NCI-H82 treated with DMSO at 0.1 percent for 48 hours (cell line): ENCODE measurements at regions not wholly inside any gene's neighbourhood (a gene's known extent, or its start where the extent isn't known, plus 50 kb on each side); places are given as distances from the start of the nearest gene placed in this dataset.

Experiments used
- DNase-seq: peaks from one replicate; lab custom pipeline; 2025; ENCODE audit not compliant: unreplicated experiment; lab: John Stamatoyannopoulos, UW

DNA sequence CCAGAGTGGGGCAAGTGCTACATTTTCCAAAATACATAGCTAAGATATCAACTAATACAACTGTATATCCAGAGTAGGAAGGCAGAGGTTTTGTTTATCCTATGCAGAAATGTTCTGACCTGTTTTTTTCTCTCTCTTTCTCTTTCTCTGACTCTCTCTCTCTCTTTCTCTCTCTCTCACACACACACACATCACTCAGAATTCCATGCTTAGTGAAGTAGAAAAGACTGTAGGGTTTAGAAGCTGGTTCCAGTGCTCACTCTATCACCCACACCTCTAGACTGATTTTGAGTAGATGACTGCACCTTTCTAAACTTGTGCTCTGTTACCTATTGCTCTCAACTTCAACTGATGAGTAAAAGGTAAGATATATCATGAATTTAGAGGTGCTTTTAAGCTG is 356.7 kb downstream of the LRIG3 start:
- DNase-seq = no peak

DNA sequence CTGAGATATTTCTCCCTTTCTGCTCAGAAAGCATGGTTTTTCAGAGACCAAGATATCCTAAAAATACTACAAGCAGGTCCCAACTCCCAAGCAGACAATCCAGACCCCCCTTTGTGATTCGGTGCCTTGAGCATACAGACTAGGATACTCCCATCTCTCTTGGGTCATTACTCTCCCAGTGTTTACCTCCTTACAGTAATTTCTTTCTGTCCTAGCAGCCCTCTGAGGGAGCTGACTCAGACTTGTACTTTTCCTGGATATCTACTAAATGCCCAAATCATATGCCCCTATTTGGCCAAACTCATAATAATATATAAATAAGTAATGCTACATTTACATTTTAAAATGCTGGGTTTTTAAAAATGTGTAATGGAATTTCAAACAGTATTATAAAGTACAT is 355.6 kb downstream of the LRIG3 start:
- DNase-seq = no peak

DNA sequence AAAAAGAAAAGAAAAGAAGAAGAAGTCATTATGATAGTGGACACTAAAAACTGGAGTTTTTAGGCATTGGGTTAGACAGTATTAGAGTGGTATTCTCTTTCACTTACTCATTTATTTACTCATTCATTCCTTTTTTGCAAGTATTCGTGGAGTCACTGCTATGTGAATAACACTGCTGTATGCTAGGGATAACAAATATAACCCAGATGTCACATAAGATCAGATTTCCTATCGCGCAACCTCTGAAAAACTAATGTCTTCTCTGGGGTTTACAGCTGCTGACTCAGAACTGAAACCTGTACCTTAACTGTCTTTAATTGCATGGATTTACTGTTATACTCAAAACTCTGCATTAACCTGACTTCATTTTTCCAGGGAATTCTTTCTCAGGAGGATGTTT is 353.7 kb downstream of the LRIG3 start:
- DNase-seq = no peak

DNA sequence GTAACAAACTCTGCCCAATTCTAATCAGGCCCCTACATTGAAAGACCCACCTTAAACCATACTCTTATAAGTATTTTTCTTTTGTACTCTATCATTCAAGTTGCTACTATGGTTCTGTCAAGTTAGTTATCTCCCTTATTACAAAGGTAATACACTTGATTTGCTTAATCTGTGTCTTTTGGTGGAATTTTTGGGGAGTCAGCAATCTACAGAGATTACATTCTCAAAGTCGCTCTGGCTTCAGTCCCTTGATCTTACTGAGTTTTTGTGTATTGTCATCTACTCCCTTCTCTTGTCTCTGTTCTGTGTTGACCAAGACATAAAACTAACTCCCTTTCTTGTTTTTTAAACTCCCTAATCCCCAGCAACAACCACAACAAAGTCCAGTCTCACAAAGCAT is 353.1 kb downstream of the LRIG3 start:
- DNase-seq = no peak

DNA sequence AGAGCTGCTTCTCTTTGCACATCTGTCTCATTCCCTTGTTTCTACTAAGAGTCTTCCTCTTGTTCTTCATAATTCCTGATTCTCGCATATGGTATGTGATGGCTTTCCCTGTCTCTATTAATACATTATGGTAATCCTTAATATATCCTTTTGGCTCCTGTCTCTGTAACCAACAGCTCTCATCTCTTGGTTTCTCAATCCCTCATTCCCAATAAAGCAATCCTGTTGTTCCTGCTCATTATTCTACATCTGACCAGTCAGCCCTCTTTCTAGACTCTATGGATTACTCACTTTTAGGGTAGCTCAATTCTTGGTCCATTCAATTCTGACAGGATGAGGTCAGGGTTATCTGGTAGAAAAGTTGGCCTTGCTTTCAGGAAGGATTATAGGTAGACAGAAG is 349.9 kb downstream of the LRIG3 start:
- no peak for DNase-seq

DNA sequence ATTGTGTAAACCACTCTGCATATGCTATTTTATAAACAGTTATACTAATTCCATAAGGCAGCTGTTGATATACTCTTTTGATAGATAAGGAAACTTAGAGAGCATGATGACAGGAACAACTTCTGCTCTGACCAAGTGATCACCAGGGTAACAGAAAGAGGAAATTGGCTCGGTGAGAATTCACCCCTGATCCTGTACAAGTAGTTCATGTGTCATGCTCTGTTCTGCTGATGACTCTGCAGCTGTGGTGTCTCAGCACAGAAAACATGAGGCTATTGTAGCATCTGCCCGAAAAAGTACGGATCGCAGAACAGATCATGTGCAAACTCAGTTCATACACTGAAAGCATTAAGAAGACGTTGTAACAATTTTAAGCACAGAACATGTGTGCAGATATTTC is 345.0 kb downstream of the LRIG3 start:
- DNase-seq = no peak

DNA sequence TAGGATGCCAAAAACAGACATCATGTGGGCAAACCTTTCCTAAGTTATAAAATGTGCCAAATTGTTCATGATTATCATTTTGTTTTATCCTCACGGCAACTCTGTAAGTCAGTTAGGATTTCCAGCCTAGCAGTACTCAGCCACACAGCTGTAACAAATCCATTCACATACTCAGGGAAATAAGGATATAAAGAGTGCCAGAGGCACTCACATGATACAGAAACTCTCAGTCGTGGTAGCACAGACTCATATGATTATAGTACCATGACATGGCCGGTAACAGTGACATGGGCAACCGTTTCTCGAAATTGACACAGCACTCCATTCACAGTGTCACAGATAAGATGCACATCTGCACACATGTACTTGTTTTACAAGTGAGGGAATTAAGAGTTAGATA is 344.2 kb downstream of the LRIG3 start:
- DNase-seq = no peak

DNA sequence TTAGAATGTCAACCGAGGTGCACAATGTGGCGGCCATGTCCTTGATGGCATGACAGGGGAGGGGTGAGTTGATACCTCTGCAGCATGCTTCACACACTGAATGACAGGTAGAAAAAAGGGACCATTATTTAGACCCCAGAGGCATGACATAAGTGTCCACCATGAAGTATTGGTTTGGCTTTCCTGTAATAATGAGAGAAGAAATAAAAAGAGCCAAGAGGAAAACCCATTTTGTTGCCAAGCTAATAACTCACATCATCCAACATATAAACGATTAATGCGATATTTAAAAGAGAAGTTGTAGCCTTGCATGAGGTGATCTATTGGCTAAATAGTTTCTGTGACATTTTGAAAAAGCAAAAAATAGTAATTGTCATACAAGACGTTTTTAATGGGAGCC is 343.4 kb downstream of the LRIG3 start:
- DNase-seq = no peak

DNA sequence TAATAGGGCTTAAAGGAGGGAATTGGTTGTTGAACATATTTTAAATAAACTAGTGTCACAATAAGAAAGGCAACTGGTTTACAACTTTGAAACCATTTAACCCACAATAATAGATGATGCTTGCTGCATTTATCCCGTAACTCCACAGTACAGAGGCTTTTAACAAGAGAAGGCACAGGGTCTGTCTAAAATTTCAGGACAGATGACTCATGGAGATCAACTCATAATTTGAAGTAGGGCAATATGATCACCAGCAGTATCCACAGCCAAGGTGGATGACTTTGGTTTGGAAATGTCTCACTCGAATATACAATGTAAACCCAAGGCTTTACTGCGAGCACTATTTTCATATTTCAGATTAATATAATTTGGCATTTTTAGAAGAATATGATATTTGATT is 340.2 kb downstream of the LRIG3 start:
- DNase-seq = no peak

DNA sequence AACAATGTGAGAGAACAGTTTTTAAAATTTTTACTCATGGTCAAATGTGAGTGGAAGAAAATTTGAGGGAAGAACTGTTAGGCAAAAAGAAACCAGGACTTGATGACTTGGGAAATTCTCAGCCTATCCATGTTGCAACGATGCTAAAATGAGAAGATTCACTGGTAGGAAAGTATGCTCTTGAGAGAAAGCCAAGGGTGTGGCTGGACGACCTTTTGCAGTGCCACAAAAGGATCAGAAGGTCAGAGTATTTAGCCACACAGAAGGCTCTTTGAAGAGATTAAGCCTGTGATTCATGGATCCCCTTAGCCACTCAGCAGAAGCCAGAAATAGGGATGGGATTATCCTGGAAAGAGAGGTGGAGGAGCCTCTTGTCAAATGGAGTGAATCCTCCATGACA is 336.8 kb downstream of the LRIG3 start:
- DNase-seq = peak; percentile 23

DNA sequence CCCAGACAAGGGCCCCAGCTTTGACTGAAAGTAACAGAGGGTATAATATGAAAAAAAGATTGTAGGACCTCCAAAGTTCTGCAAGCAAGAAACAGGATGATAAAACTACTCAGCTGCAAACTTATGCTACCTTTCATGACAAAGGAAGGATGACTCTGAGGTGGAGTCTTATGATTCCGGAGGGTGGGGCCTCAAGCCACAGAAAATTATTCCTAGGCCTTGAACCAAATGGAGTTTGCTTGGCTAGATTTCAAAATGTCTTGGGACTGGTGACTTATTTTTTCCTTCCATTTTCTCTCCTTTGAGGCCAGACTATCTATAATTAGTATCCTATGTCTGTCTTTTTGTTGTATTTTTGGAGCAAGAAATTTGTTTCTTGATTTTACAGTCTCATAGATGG is 336.4 kb downstream of the LRIG3 start:
- no peak for DNase-seq

DNA sequence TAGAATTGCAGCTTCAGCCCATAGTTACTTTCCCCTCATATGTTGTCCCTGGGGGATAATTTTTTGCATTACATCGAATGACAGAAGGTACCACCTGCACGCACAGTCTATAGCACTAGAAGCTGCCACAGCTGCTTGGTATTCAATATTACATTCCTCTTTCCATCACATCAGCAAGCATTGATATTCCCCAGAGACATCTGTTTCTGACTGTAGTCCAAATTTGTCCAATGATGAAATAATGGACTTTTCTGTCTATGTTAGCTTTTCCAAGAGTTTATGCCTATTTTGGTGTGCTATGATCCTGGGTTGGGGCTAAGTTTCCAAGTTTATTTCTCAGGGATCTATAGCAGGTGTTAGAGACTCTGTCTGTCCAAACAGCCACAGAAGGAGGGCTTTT is 335.4 kb downstream of the LRIG3 start:
- no peak for DNase-seq

DNA sequence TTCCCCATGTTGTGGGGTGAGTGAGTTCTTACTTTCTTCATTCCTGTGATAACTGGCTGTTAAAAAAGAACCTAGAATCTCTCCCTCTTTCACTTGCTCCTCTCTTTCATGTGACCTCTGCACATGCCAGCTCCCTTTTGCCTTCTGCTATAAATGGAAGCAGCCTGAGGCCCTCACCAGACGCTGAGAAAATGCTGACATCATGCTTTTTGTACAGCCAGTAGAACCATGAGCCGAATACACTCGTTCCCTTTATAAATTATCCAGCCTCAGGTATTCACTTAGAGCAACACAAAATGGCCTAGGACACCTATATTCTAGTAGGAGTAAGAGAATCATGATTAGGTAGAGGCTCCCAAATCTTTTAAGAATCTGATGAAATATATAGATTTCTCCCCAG is 333.5 kb downstream of the LRIG3 start:
- DNase-seq = no peak

DNA sequence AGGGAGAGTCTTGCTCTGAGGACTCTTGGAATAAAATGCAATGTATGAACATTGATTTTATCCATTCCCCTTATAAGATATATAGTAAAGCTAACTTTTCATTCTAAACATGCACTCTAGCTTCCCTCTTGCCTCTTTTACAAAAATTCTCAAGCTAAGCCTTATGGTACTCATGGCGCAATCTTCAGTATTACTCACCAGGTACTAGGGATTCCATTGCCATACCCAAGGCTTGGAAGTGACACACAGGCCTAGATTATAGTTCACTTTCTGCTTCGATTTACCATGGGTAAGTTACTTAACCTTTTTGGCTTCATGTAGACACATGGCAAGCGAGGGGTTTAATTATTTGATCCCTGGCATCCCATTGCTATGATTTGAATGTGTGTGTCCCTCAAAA is 331.5 kb downstream of the LRIG3 start:
- DNase-seq = no peak

DNA sequence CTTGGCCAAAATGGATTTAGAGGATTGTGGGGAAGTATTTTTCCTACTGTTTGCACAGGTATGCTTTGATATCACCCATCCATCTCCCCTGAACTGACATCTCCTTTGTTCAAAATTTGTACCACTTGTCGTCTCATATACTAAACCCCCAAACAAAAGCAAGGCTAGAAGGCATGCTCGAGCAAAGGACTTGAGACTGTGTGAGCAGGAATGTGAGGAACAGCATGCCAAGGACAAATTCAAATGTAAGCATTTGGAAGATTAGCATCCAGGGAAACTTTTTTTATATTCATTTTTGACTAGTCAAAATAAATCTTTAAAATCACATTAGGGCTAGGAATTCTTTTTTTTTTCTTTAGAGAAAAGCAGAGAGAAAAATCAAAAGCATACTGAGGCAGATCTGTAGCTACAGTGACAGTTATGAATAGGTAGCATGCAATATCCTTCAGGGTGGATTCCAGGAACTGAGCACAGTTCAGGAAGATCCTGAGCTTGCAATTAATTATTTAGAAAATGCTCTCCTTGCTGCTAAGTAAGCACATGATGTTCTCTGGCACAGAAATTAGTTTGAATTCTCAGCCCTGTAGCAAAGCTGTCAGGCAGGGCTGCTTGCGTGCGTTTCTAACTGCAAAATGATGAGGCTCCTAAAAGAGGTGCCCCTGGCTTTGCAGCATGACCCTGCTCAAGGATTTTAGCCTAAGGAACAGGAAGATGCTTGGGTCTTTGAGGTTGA is 327.7 kb downstream of the LRIG3 start:
- no peak for DNase-seq

DNA sequence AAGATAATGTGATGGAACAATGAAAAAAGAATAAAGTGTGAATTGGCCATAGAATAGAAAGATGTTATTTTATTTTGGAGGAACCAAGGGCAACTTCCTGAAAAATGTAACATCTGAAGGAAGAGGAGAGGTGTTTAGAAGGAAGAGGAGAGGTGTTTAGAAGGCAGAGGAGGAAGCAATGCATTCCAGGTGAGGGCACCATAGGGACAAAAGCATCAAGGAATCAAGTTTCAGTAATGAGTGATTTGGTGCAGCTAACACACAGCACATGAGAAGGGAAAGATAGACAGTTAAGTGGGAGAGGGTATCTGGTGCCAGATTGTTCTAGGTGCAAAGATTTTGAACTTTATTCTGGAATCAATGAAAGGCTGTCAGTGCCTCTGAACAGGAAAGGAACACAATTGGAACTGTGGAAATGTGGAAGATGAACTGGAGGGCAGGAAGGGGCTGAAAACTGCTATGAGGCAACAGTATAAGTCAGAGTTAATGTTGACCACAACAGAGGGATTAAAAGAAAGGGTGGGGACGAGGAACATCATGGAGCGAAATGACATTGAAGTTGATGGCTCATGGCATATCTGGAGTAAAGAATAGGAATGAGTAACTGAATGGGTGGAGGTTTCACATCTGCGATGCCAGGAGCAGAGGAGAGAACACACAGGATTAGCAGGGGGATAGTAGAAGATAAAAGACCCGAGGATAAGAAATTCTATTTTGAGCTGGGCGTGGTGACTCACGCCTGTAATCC is 326.6 kb downstream of the LRIG3 start:
- DNase-seq = no peak

DNA sequence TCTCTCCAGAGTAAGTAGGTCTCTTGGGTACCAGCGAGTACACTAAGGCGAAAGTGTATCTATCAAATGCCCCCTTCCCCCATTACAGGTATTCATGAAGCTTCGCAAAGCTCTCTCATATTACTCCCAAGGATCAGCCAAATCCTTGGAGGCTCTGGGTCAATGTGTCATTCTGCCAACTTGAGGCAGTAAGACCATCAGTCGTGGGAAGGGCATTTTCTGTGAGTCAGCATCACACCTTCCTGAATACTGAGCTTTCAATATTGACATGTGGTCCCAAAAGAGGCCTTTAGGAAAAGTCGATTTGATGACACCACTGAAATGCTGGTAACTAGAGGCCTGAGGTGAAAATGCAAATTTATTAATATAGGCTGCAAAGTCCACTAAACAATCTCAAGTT is 323.9 kb downstream of the LRIG3 start:
- DNase-seq = no peak

DNA sequence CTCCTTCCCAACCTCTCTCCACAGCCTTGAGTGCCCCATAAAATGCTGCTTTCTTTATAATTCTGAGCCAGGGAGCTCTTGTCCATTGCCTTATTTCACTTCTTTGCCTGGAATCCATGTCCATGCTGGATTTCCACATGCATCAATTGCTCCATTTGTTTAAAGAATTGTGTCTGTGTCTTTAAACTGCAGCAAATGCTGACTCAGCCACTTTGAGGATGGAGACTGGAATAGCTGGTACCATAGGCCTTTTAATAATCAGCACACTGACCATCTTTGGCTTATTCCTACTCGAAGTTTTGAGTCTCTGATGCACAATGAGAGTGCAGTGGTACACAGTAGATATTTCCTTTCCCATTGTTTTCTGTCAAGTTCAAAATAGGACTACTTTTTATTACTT is 318.8 kb downstream of the LRIG3 start:
- no peak for DNase-seq

DNA sequence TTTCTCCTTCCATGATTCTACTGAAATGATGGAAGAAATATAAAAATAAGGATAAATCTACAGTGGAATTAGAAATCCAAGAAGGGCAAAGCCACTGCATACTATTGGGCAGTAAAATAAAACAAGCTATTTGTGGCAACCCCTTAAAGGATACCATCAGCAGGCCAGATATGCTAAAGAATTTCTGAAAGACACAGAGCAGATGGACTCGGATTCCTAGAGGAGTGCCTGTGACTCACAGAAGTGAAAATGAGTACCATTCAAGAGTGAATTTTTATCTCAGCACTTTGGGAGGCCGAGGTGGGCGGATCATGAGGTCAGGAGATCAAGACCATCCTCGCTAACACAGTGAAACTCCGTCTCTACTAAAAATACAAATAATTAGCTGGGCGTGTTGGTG is 318.1 kb downstream of the LRIG3 start:
- DNase-seq = no peak

DNA sequence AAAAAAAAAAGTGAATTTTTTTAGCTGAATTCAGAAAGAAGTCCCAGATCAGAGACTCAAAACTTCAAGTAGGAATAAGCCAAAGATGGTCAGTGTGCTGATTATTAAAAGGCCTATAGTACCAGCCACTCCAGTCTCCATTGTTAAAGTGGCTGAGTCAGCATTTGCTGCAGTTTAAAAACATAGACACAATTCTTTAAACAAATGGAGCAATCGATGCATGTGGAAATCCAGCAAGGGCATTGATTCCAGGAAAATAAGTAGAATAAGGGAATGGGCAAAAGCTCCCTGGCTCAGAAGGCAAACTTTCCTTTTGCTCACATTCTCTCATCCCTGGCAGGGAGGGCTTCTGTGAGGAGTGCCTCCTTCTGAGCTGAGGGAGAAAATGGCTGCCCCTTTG is 317.6 kb downstream of the LRIG3 start:
- no peak for DNase-seq

DNA sequence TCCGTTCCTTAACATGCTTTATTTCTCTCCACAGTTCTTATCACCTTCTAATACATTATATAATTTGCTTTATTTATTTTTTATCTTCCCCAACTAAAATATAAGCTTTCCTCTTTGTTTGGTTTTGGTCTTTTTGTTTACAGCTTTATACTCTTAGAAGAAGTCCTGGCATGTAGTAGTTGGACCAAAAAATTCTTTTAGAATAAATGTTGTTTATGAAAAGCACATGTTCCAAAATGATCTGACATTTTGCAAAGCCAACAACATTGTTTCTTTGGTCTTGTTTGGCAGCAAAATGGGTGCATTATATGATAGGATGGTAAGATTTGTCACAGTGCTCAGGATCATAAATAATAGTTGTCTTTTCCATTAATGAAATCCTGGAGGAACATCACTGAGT is 312.5 kb downstream of the LRIG3 start:
- no peak for DNase-seq

DNA sequence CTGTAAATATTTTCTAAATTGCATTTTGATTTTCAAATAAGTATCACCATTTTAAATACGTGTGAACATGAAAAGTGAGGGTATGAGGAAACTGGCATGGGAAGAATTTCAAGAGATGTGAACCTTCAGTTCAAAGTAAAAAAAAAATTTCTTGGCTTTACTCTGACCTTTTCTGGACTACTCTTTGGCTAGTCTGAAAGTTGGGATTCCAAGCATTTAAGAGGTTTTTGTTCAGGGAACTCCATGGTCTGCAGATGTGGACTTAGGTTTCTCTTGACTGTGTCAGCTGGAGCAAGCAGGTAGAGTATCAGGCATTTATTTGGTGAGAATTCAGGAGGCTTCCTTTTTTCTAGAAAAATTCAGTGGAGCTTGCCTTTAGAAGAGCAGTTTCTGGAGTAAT is 311.6 kb downstream of the LRIG3 start:
- DNase-seq = no peak

DNA sequence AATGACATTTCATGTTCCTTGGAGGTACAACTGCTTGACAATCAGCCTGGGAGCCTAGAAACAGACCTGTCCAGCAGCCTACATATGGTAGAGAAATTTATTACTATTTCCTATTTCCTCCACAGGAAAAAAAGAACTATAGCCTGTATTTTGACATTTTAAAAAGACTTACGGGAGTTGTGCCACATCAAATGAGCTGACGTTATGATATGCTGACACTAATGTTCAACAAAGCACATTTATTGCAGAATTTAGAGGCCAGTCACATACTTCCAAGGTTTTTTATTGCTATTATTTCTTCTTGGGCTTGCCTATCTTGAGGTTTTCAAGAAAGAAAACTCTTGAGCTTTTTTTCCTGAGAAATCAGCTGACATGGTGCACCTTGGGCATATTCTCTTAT is 305.3 kb downstream of the LRIG3 start:
- no peak for DNase-seq
